CD14-positive monocyte (primary cell): ENCODE measurements at regions not wholly inside any gene's neighbourhood (a gene's known extent, or its start where the extent isn't known, plus 50 kb on each side); places are given as distances from the start of the nearest gene placed in this dataset.

Experiments used
- DNase-seq, 3 donors: peaks; one replicate each; pipeline ENCODE4 v3.0.0-alpha.2; 2011 to 2022
- H2AFZ ChIP-seq: 2 replicates; pipeline ENCODE4 v1.6.0; 2012; ENCODE audit warnings: mild to moderate bottlenecking, low read depth, low read length, inconsistent platforms; ENCODE audit not compliant: insufficient read depth, poor library complexity, severe bottlenecking
- H3K27ac ChIP-seq, 2 donors: 1 replicate in 1 of 2; 2 replicates in 1 of 2; pipeline ENCODE4 v1.5.1; 2012 to 2013; ENCODE audit warnings: low read length in 2 of 2, control low read depth in 1 of 2, inconsistent platforms in 1 of 2, low read depth in 1 of 2, mild to moderate bottlenecking in 1 of 2
- H3K27me3 ChIP-seq, 2 donors: one replicate each; pipeline versions ENCODE4 v1.6.0 to v1.6.1; 2011 to 2013; ENCODE audit warnings: low read length in 2 of 2; ENCODE audit not compliant: control insufficient read depth in 2 of 2, insufficient read depth in 2 of 2
- H3K36me3 ChIP-seq, 2 donors: replicated peaks in 1 of 2; 1 replicate in 1 of 2; 2 replicates in 1 of 2; pipeline versions ENCODE4 v1.5.1 to v1.6.1; 2012 to 2013; ENCODE audit warnings: low read length in 2 of 2, control low read depth in 1 of 2, inconsistent platforms in 1 of 2, mild to moderate bottlenecking in 1 of 2; ENCODE audit not compliant: insufficient read depth in 2 of 2, control insufficient read depth in 1 of 2
- H3K4me1 ChIP-seq, 2 donors: 1 replicate in 1 of 2; 2 replicates in 1 of 2; pipeline versions ENCODE4 v1.5.1 to v1.6.1; 2012 to 2013; ENCODE audit warnings: low read length in 2 of 2, control low read depth in 1 of 2, inconsistent platforms in 1 of 2, mild to moderate bottlenecking in 1 of 2, moderate library complexity in 1 of 2; ENCODE audit not compliant: insufficient read depth in 2 of 2, control insufficient read depth in 1 of 2
- H3K4me2 ChIP-seq: replicated peaks from 2 replicates; pipeline ENCODE3; 2012; ENCODE audit warnings: low read length, moderate library complexity, mild to moderate bottlenecking; ENCODE audit not compliant: poor library complexity, severe bottlenecking; ENCODE audit errors: extremely low read depth
- H3K4me3 ChIP-seq, 3 experiments: fragments of 200-600 bp in 1 of 3; sonication (generic) in 1 of 3; replicated peaks in 1 of 3; 1 replicate in 2 of 3; 2 replicates in 1 of 3; pipeline ENCODE4 v1.5.1; 2011 to 2013; ENCODE audit warnings: low read length in 3 of 3, mild to moderate bottlenecking in 3 of 3, control low read depth in 2 of 3, low read depth in 2 of 3, inconsistent platforms in 1 of 3, moderate library complexity in 1 of 3
- H3K79me2 ChIP-seq: 2 replicates; pipeline ENCODE4 v1.6.0; 2012; ENCODE audit warnings: mild to moderate bottlenecking, control low read depth, inconsistent platforms, low read length, moderate library complexity; ENCODE audit not compliant: insufficient read depth
- H3K9ac ChIP-seq: 2 replicates; pipeline ENCODE4 v1.6.0; 2017; ENCODE audit warnings: low read length, mild to moderate bottlenecking; ENCODE audit not compliant: insufficient read depth, poor library complexity, severe bottlenecking
- H3K9me3 ChIP-seq, 2 donors: replicated peaks in 1 of 2; 1 replicate in 1 of 2; 2 replicates in 1 of 2; pipeline versions ENCODE4 v1.5.1 to v1.6.1; 2012 to 2013; ENCODE audit warnings: low read length in 2 of 2, control low read depth in 1 of 2; ENCODE audit not compliant: control insufficient read depth in 1 of 2, insufficient read depth in 1 of 2
- H4K20me1 ChIP-seq: 2 replicates; pipeline ENCODE4 v1.6.0; 2012; ENCODE audit warnings: mild to moderate bottlenecking, low read length, control low read depth, moderate library complexity; ENCODE audit not compliant: insufficient read depth
- H3K27ac Mint-ChIP-seq, 7 donors: one replicate each; pipeline ENCODE4 v1.8.0; 2020; ENCODE audit warnings: mild to moderate bottlenecking in 7 of 7, mixed read lengths in 7 of 7, moderate library complexity in 6 of 7, inconsistent platforms in 2 of 7
- H3K27me3 Mint-ChIP-seq, 3 donors: one replicate each; pipeline ENCODE4 v1.8.0; 2021 to 2022; ENCODE audit warnings: low read depth in 3 of 3, mild to moderate bottlenecking in 3 of 3, mixed read lengths in 3 of 3, moderate library complexity in 3 of 3, inconsistent platforms in 1 of 3
- H3K36me3 Mint-ChIP-seq, 2 donors: one replicate each; pipeline ENCODE4 v1.8.0; 2020; ENCODE audit warnings: mixed read lengths in 2 of 2, inconsistent platforms in 1 of 2, mild to moderate bottlenecking in 1 of 2
- H3K4me1 Mint-ChIP-seq: one replicate; pipeline ENCODE4 v1.8.0; 2020; ENCODE audit warnings: mild to moderate bottlenecking, mixed read lengths
- H3K4me3 Mint-ChIP-seq, 2 donors: one replicate each; pipeline ENCODE4 v1.8.0; 2020; ENCODE audit warnings: mild to moderate bottlenecking in 2 of 2, mixed read lengths in 2 of 2, moderate library complexity in 1 of 2
- H3K9me3 Mint-ChIP-seq, 7 donors: one replicate each; pipeline ENCODE4 v1.8.0; 2020 to 2022; ENCODE audit warnings: mixed read lengths in 7 of 7, mild to moderate bottlenecking in 6 of 7, moderate library complexity in 6 of 7, inconsistent platforms in 2 of 7
- WGBS: methylation state at CpG from one replicate; pipeline ENCODE4 v1.1.5; 2013; ENCODE audit warnings: missing lambda C conversion rate; ENCODE audit not compliant: insufficient coverage; 5-methylcytosine and 5-hydroxymethylcytosine counted together
- intact Hi-C, 2 donors: fragments of 100-400 bp; cut with micrococcal nuclease; formaldehyde crosslinking; loops; one replicate each; pipeline versions ENCODE4 v1.15.0 to v1.15.1; 2023
- TF ChIP-seq, protein P1 (sequence below): fragments of 200-600 bp; IDR thresholded peaks from one replicate; pipeline ENCODE4 v1.8.0; 2022; ENCODE audit warnings: antibody characterized with exemption, mild to moderate bottlenecking

GRCh38 chr15:95304151-95304946 lies 1026.2 kb upstream of the NR2F2 start:
- Mint-ChIP-seq H3K27me3 (peaks cover 1 to 12% (median 6%) of the 10 kb centered on the region in 3 donors), H3K9me3 (peaks cover 0 to 4% (median 0%) of the 10 kb centered on the region in 7 donors), H3K27ac (no peak overlapping the region), H3K4me1 (no peaks in the 10 kb centered on the region), H3K36me3 (no peaks in the 10 kb centered on the region), H3K4me3 (no peak overlapping the region)
- no peaks in the 10 kb centered on the region for H3K4me1 ChIP-seq
- H3K36me3 ChIP-seq = no peaks in the 10 kb centered on the region
- H3K79me2 ChIP-seq = no peaks in the 10 kb centered on the region
- H3K27me3 ChIP-seq = no peaks in the 10 kb centered on the region
- intact Hi-C loops = no loop called here
- DNase-seq = no peak
- WGBS = 29% methylated on average over 4 of the region's 12 CpGs
- H3K9ac ChIP-seq = no peak overlapping the region
- no peak overlapping the region for H3K27ac ChIP-seq
- TF ChIP-seq, protein P1, sequence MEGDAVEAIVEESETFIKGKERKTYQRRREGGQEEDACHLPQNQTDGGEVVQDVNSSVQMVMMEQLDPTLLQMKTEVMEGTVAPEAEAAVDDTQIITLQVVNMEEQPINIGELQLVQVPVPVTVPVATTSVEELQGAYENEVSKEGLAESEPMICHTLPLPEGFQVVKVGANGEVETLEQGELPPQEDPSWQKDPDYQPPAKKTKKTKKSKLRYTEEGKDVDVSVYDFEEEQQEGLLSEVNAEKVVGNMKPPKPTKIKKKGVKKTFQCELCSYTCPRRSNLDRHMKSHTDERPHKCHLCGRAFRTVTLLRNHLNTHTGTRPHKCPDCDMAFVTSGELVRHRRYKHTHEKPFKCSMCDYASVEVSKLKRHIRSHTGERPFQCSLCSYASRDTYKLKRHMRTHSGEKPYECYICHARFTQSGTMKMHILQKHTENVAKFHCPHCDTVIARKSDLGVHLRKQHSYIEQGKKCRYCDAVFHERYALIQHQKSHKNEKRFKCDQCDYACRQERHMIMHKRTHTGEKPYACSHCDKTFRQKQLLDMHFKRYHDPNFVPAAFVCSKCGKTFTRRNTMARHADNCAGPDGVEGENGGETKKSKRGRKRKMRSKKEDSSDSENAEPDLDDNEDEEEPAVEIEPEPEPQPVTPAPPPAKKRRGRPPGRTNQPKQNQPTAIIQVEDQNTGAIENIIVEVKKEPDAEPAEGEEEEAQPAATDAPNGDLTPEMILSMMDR = no peak
- H3K9me3 ChIP-seq = no peaks in the 10 kb centered on the region
- H4K20me1 ChIP-seq = no peaks in the 10 kb centered on the region
- H3K4me2 ChIP-seq = no peak overlapping the region
- no peak overlapping the region for H2AFZ ChIP-seq
- H3K4me3 ChIP-seq = no peak overlapping the region

GRCh38 chr15:95304947-95305400 lies 1025.5 kb upstream of the NR2F2 start:
- no peak overlapping the region for H2AFZ ChIP-seq
- intact Hi-C loops = no loop called here

More at GRCh38 chr15:95304947-95305400, 1025.5 kb upstream of the NR2F2 start:
- Histone ChIP-seq H3K27me3 (no peaks in the 10 kb centered on the region), H3K4me1 (no peaks in the 10 kb centered on the region), H4K20me1 (no peaks in the 10 kb centered on the region), H3K4me2 (no peak overlapping the region), H3K79me2 (no peaks in the 10 kb centered on the region), H3K27ac (no peak overlapping the region), H3K9me3 (no peaks in the 10 kb centered on the region), H3K9ac (no peak overlapping the region), H3K4me3 (no peak overlapping the region), H3K36me3 (no peaks in the 10 kb centered on the region)
- Mint-ChIP-seq H3K27me3 (peaks cover 1 to 12% (median 6%) of the 10 kb centered on the region in 3 donors), H3K4me3 (no peak overlapping the region), H3K27ac (no peak overlapping the region), H3K36me3 (no peaks in the 10 kb centered on the region), H3K9me3 (peaks cover 0 to 4% (median 0%) of the 10 kb centered on the region in 7 donors), H3K4me1 (no peaks in the 10 kb centered on the region)
- TF ChIP-seq, protein P1 = no peak
- DNase-seq = no peak
- WGBS = no CpG with 5 or more reads among the region's 4 CpGs
